CD1c-positive myeloid dendritic cell (primary cell): ENCODE measurements at regions not wholly inside any gene's neighbourhood (a gene's known extent, or its start where the extent isn't known, plus 50 kb on each side); places are given as distances from the start of the nearest gene placed in this dataset.
A peak's percentile ranks its signal among the peaks of the same experiment; 100 is the strongest.
"Not testable (repeated sequence)": the region's sequence is repeated elsewhere in the genome, so short reads cannot be mapped to it uniquely, and the experiment has no call there.

ENCODE experiments used
- DNase-seq: peaks from one replicate; pipeline ENCODE4 v3.0.0-alpha.2; 2016; ENCODE audit errors: extremely low spot score

GRCh38 chr7:155377071-155377837, 79.6 kb downstream of the INSIG1 start:
- DNase-seq: no peak

- no peak for DNase-seq
Observed at GRCh38 chr7:155377838-155378579, 79.9 kb upstream of the EN2 start.

DNA sequence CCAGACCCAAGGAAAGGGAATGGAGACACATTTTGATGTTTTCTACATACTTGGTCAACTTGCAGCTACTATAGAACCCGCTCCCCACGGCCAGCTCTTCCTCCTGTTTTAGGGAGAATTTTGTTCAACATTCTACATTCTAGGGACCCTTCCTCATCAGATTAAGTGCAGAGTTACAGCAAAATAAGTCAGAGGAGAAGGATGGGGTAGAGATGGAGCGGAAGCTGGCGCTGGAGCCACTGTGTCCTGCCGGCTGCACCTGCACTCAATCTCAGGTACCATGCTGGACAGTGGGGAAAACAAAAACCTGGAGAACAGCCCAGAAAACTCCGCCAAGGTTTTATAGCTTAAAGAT, 79.4 kb upstream of the EN2 start:
- no peak for DNase-seq

GRCh38 chr7:155378959-155379871, 78.7 kb upstream of the EN2 start:
- DNase-seq: peak; percentile 34

- DNase-seq: peak; percentile 73
Observed at GRCh38 chr7:155380221-155380861, 77.6 kb upstream of the EN2 start.

DNA sequence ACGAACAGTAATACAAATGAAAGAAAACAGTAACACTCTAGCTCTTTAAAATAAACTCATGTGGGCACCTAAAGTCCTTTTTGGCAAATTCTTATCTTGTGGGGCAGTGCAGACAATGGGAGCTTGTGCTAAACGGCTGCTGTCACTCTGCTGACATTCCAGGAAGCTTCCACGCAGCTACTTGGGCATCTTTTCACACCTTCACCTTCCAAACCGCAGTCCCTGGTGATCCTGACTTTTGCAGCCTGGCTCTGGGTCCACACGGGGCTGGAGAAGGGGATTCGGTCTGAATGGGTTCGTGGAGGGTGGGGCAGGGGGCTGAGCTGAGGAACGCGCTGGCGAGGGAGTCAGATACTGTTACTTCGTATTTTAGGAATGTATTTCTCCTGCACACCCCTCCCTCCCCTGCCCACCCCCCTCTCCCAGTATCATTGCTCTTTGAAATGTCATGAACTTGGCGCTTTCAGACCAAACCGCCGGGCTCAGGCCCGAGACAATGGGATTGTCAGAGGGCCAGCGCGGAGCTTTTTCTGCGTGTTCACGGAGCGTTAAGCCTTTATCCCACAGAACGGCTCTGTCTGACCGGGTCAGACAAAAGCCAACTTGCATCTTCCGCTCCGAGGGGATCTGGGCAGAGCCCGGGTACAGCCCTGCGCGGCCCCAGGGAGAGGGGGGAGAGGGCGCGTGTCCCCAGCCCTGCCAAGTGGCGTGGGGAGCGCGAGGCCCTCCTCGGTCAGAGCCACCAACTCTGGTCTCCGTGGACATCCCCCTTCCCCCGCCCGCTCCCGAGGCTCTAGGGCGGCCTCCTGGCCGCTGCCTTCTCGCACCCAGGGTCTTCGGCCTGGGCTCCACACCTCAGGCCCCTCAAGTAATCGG, 76.7 kb upstream of the EN2 start:
- DNase-seq: no peak

- DNase-seq: peak; percentile 35
Observed at GRCh38 chr7:155381852-155382801, 75.8 kb upstream of the EN2 start.

- DNase-seq: no peak
Observed at GRCh38 chr7:155382802-155383171, 75.1 kb upstream of the EN2 start.

GRCh38 chr7:155383756-155384491, 74.0 kb upstream of the EN2 start:
- DNase-seq: no peak

DNA sequence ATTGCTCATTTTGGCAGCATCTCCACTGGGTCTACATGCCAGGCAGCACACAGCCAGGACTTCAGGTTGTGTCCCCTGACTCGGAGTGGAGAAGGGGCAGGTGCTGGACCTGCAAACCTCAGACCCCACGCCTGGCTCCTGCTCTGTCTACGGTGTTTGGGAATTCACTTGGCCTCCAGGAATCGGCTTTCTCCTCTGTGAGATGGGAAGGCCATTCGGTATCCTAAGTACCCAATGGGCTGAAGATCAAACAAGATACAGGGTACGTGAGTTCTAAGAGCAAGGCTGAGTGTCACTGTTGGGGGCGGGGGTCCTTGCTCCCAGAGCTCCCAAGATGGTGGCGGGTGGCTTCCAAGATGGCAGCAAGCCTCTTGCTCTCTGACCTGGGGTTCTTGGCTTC, 73.2 kb upstream of the EN2 start:
- DNase-seq: no peak

- DNase-seq: not testable (repeated sequence)
Observed at GRCh38 chr7:155385182-155385581, 72.7 kb upstream of the EN2 start.

GRCh38 chr7:155386608-155387007, 71.3 kb upstream of the EN2 start:
- no peak for DNase-seq

GRCh38 chr7:155387066-155387620, 70.8 kb upstream of the EN2 start:
- no peak for DNase-seq

DNA sequence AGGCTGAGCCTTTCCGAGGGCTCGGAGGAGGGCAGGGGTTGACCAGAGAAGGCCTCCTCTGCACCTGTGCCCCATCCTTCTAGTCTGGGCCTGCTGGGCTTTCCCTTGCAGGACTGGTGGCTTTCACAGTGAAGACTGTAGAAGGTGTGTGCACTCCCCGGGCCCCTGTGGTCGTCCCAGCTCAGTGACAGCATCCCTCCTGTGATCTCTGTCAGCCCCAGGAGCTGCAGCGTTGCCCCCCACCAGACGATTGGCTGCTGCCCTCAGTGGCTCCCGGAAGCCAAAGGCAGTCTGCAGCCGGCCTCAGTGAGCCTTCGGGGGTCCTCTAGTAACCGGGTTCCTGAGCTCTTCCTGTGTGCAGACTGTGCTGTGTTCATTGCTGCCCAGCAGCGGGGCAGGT, 69.4 kb upstream of the EN2 start:
- DNase-seq: no peak

GRCh38 chr7:155391414-155391813, 66.5 kb upstream of the EN2 start:
- DNase-seq: no peak

- DNase-seq: no peak
Observed at GRCh38 chr7:155392726-155393570, 65.0 kb upstream of the EN2 start.

- no peak for DNase-seq
Observed at GRCh38 chr7:155394413-155394812, 63.5 kb upstream of the EN2 start.
